HG02885 (cell line): ENCODE measurements at regions not wholly inside any gene's neighbourhood (a gene's known extent, or its start where the extent isn't known, plus 50 kb on each side); places are given as distances from the start of the nearest gene placed in this dataset.
A peak's percentile ranks its signal among the peaks of the same experiment; 100 is the strongest.

Experiments
- ATAC-seq: cut with Tn5 transposase; IDR thresholded peaks from one replicate; pipeline ENCODE4 v1.9.1; 2021; ENCODE audit warnings: mild to moderate bottlenecking; ENCODE audit not compliant: unreplicated experiment, poor library complexity

GRCh38 chr12:24725616-24726015 is 223.3 kb downstream of the BCAT1 start:
- no peak for ATAC-seq

GRCh38 chr12:24724814-24725213 is 224.1 kb downstream of the BCAT1 start:
- ATAC-seq, result no peak

DNA sequence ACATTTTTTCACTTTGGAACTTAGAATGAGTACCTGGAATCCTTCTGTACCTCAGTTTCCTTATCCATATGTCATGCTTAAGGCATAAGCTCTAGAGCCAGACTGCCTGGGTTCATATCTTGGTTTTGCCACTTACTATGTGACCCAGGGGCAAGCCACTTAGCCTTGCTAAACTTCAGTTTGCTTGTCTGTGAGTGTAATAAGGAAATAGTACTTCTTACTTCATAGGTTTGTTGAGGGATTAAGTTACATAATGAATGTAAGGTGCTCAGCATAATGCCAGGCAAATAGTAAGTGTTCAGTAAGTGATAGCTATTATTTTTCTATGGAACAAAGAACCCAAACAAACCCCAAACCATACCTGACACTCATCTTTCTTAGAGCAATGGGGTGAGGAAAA is 225.1 kb downstream of the BCAT1 start:
- ATAC-seq, result no peak

DNA sequence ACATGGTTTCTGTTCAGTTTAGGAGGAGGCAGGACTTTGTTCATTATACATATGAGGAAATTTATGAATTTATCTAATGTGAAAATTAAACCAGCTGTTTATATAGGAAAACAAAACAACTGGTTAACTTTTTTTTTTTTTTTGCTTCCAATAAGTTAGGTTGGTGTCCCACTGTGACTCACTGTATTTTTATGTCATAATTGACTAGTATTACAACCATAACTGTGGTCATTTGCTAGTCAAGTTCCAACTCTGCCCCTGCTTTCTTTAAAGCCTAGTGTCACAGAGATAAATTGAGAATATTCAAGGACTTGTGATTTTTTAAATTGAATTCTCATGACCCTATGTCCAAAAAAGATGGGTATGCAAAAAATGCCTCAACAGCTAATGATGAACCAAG is 227.7 kb downstream of the BCAT1 start:
- no peak for ATAC-seq

GRCh38 chr12:24719293-24719721 is 229.6 kb downstream of the BCAT1 start:
- peak; percentile 88 for ATAC-seq

- ATAC-seq, result no peak
Measured at GRCh38 chr12:24718617-24719016, 230.3 kb downstream of the BCAT1 start.

- ATAC-seq, result no peak
Measured at GRCh38 chr12:24714237-24714636, 234.7 kb downstream of the BCAT1 start.

DNA sequence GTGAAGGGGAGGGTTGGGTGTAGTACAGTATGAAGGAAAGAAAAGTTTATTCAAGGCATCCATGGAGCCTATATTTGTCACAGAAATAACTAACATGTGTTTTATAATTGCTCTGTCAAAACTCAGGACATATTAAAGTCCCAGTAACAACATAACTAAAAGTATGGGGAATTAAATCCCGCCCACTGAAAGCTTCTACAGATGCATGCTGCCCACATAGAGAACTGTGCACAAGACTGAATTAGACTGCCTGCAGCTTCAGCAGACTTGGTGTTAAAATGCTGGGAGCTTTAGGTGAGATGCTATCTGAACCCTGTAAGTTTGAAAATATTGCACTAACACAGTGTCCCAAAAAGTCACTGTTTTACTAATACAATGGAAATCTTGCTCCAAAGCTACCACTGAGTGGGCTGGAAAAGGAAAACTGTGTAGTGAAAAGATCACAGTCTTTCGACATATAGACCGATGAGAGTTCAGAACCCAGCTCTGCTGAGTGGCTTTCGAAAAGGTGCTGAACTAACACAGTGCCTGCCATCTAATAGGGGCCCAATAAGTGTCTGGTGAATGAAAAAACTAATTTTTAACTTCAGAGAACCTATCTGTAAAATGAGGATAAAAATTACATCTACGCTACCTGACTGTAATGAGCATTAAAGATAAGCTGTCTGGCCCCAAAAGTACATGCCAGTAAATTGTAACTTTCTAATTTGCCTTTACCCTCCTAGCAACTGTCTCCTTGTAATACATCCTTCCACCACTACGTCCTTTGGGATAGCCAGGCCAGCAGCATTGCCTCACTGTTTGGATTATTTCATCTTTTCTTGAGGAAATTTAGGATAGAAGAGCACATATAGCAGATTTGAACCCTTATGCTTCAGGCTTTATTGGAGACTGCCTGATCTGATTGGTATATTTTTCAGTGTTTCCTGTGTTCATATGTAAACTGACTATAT is 237.6 kb downstream of the BCAT1 start:
- ATAC-seq, result no peak

GRCh38 chr12:24709216-24709615 is 239.7 kb downstream of the BCAT1 start:
- no peak for ATAC-seq

GRCh38 chr12:24708718-24709117 is 240.2 kb downstream of the BCAT1 start:
- no peak for ATAC-seq

DNA sequence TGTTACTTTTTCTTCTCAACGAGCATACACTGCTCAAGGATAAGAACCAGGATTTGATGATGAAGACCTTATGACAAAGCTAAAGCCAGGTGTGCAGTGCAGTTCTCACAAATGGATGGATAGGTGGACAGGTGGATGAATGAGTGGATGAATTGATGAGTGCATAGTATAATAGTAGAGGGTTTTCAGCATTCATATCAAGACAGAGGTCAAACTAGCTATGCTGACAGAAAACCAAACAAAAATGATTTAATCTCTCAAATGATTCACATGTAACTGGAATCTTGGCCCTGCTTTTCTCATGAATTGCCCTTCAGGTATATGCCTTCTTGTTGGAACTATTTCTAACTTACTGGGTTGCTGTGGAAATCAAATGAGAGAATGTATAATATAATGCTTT is 240.9 kb downstream of the BCAT1 start:
- ATAC-seq, result no peak

GRCh38 chr12:24707334-24707733 is 241.6 kb downstream of the BCAT1 start:
- ATAC-seq, result no peak

- peak; percentile 99 for ATAC-seq
Measured at GRCh38 chr12:24705741-24706358, 243.1 kb downstream of the BCAT1 start.

DNA sequence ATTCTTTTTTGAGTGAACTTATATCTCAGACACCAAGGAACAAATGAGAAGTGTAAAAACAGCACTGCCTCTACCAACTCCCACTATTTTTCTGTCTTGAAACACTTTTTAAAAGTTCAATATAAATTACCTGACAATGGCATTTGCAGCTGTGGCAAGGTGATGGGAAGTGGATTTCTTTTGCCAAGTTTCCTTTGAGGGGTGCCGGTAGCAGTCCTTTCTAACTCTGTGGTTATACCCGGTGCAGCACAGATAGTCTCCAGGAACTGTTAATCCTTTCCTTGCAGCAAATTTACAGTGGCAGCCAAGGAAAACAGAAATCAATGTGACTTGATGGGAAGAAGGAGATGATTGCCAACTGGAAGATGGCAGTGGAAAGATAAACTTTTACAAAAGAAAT is 243.7 kb downstream of the BCAT1 start:
- ATAC-seq, result peak; percentile 10

DNA sequence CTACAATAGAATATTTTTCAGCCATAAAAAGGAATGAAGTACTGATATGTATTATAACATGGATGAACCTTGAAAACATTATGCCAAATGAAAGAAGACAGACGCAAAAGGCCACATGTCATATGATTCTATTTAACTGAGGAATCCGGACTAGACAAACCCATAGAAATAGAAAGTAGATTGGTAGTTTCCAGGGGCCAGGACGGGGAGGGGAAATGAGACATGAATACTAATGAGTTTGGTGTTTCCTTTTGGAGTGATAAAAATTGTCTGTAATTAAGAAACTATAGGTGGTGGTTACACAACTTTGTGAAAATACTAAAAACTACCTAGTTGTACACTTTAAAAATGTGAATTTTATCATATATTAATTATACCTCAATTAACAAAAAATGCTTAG is 247.6 kb downstream of the BCAT1 start:
- no peak for ATAC-seq

- no peak for ATAC-seq
Measured at GRCh38 chr12:24698972-24699371, 249.9 kb downstream of the BCAT1 start.

DNA sequence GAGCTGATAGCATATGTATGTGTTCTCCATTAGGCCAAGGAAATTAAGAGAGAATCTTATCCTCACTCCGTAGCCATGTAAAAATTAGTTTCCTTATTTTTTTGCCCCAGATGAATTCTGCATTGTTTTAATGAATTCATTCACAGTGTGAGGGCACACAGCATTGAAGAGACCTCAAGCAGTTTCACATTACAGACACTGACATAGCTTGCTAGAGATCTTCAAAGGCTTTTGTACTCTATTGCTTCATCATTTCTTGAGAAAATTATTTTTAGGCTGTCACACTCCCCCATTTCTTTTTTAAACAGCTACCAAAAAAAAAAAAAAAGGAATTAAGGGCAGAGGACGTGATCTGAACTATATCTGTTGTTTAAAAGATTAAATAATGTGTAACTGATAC is 251.1 kb downstream of the BCAT1 start:
- ATAC-seq, result no peak

GRCh38 chr12:24697295-24697694 is 251.6 kb downstream of the BCAT1 start:
- no peak for ATAC-seq

GRCh38 chr12:24696800-24697199 is 252.1 kb downstream of the BCAT1 start:
- no peak for ATAC-seq

GRCh38 chr12:24695657-24696329 is 253.1 kb downstream of the BCAT1 start:
- no peak for ATAC-seq

DNA sequence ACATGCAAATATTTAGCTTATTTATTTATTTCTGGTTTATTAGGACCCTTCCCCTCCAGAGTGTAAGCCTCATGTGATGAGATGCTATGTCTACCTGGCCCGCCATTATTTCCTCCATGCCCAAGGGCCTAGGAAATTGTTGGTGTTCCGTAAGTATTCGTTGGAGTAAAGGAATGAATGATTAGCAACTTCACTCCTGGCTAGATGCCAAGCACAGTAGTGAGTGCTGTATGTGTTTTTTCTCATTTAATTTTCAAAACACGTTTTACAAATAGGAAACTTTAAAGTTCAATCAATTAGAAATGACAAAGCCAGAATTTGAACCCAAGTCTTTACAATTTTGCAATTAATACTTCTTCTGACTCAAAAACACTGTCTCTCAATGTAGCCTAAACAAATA is 253.8 kb downstream of the BCAT1 start:
- no peak for ATAC-seq
